ENCODE measurements at regions not wholly inside any gene's neighbourhood (a gene's known extent, or its start where the extent isn't known, plus 50 kb on each side); places are given as distances from the start of the nearest gene placed in this dataset.

DNA sequence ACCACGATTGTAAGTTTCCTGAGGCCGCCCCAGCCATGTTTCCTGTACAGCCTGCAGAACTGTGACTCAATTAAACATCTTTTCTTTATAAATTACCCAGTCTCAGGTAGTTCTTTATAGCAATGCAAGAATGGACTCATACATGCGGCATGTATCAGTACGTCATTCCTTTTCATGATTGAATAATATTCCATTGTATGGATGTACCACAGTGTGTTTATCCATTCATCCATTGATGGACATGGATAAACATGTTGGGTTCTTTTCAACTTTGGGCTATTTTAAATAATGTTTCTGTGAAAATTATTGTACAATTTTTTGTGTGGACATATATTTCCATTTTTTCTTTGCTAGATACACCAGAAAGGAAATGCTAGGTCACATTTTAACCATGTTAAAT is 99.2 kb upstream of the IGSF1 start:
- no peak for TF ChIP-seq EZH2phosphoT487 (IDR thresholded peaks at IDR 0.05)
- no peak for TF ChIP-seq EZH2 (IDR thresholded peaks at IDR 0.05)
- TF ChIP-seq, protein P1, sequence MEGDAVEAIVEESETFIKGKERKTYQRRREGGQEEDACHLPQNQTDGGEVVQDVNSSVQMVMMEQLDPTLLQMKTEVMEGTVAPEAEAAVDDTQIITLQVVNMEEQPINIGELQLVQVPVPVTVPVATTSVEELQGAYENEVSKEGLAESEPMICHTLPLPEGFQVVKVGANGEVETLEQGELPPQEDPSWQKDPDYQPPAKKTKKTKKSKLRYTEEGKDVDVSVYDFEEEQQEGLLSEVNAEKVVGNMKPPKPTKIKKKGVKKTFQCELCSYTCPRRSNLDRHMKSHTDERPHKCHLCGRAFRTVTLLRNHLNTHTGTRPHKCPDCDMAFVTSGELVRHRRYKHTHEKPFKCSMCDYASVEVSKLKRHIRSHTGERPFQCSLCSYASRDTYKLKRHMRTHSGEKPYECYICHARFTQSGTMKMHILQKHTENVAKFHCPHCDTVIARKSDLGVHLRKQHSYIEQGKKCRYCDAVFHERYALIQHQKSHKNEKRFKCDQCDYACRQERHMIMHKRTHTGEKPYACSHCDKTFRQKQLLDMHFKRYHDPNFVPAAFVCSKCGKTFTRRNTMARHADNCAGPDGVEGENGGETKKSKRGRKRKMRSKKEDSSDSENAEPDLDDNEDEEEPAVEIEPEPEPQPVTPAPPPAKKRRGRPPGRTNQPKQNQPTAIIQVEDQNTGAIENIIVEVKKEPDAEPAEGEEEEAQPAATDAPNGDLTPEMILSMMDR (IDR thresholded peaks at IDR 0.05) = no peak
- Histone ChIP-seq H4K20me1 (ENCODE audit: low read depth) (no peaks in the 10 kb centered on the region), H3K9me3 (ENCODE audit: low read depth) (peaks cover 25% of the 10 kb centered on the region), H3K27ac (no peak overlapping the region), H3K9ac (no peak overlapping the region), H3F3A (ENCODE audit: low read depth) (no peaks in the 10 kb centered on the region), H2AFZ (replicated peaks) (no peak overlapping the region), H3K36me3 (no peaks in the 10 kb centered on the region), H3K27me3 (no peaks in the 10 kb centered on the region), H3K4me1 (no peaks in the 10 kb centered on the region), H3K79me2 (ENCODE audit: low read depth) (no peaks in the 10 kb centered on the region), H3K4me3 (no peak overlapping the region), H3K4me2 (no peak overlapping the region)
- no peak overlapping the region for H3K27ac Mint-ChIP-seq
- H3K4me1 Mint-ChIP-seq = peaks cover 3% of the 10 kb centered on the region
- DNase-seq (ENCODE audit: low spot score) = no peak
- H3K9me3 Mint-ChIP-seq = peaks cover 16% of the 10 kb centered on the region
- H3K36me3 Mint-ChIP-seq = peaks cover 7% of the 10 kb centered on the region
- H3K27me3 Mint-ChIP-seq (ENCODE audit: insufficient read depth, low read depth) = peaks cover 4% of the 10 kb centered on the region
- no peak overlapping the region for H3K4me3 Mint-ChIP-seq

DNA sequence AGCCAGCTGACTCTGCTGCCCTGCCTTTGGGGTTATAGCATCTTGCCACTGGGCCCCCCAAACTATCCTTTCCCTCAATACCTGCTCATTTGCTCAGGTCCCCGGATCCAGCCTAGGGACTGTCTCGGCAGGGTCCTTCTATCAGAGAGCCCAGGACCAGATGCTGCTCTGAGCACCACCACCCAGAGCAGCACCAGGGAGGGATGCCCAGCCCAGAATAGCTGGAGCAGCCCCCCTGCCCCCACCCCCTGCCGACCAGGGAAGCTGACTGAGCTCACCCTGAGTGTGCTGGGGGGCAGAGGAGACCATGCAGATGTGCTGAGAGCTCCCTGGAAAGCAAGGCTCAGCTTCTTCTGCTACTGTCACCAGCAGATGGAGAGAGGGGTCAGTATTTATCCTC is 103.6 kb upstream of the IGSF1 start:
- H3K27ac Mint-ChIP-seq = no peak overlapping the region
- H3K27me3 ChIP-seq = no peaks in the 10 kb centered on the region
- H4K20me1 ChIP-seq (ENCODE audit: low read depth) = no peaks in the 10 kb centered on the region
- no peak overlapping the region for H2AFZ ChIP-seq (replicated peaks)
- no peak for DNase-seq (ENCODE audit: low spot score)
- no peaks in the 10 kb centered on the region for H3K4me1 ChIP-seq
- H3K4me1 Mint-ChIP-seq = no peaks in the 10 kb centered on the region
- H3K9me3 Mint-ChIP-seq = peaks cover 14% of the 10 kb centered on the region
- H3K27ac ChIP-seq = no peak overlapping the region
- no peak overlapping the region for H3K4me3 Mint-ChIP-seq
- H3F3A ChIP-seq (ENCODE audit: low read depth) = no peaks in the 10 kb centered on the region
- no peak overlapping the region for H3K4me3 ChIP-seq
- peaks cover 4% of the 10 kb centered on the region for H3K27me3 Mint-ChIP-seq (ENCODE audit: insufficient read depth, low read depth)
- peaks cover 7% of the 10 kb centered on the region for H3K9me3 ChIP-seq (ENCODE audit: low read depth)
- H3K9ac ChIP-seq = no peak overlapping the region
- H3K36me3 ChIP-seq = no peaks in the 10 kb centered on the region
- peaks cover 7% of the 10 kb centered on the region for H3K36me3 Mint-ChIP-seq
- TF ChIP-seq EZH2 (IDR thresholded peaks at IDR 0.05) (no peak), EZH2phosphoT487 (IDR thresholded peaks at IDR 0.05) (no peak)
- TF ChIP-seq, protein P1 (IDR thresholded peaks at IDR 0.05) = no peak
- H3K4me2 ChIP-seq = no peak overlapping the region
- no peaks in the 10 kb centered on the region for H3K79me2 ChIP-seq (ENCODE audit: low read depth)

DNA sequence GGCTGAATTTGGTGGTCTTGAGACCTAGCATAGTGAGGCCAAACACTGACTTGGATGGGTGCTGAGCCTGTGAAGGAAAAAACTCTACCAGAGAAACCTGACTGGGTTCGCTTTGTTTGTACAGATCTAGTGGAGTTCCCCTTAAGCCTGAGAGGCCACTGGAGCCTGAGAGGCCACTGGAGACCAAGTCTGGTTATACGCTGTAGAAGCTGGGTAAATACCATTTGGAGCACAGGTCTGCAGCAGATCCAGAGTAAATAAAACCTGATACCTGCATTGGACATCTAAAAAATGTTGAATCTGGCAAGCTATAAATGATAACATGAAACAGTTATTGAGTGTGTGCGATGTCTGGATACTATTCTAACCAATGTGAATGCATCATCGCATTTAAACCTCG is 104.3 kb upstream of the IGSF1 start:
- no peak overlapping the region for H3K4me3 Mint-ChIP-seq
- no peak overlapping the region for H3K4me3 ChIP-seq
- TF ChIP-seq EZH2 (IDR thresholded peaks at IDR 0.05) (no peak), EZH2phosphoT487 (IDR thresholded peaks at IDR 0.05) (no peak)
- TF ChIP-seq, protein P1 (IDR thresholded peaks at IDR 0.05) = no peak

More for the DNA sequence above, 104.3 kb upstream of the IGSF1 start:
- no peak for DNase-seq (ENCODE audit: low spot score)
- Mint-ChIP-seq H3K27me3 (ENCODE audit: insufficient read depth, low read depth) (no peaks in the 10 kb centered on the region), H3K36me3 (no peaks in the 10 kb centered on the region), H3K27ac (no peak overlapping the region), H3K4me1 (no peaks in the 10 kb centered on the region), H3K9me3 (peaks cover 6% of the 10 kb centered on the region)
- H3K79me2 ChIP-seq (ENCODE audit: low read depth) = no peaks in the 10 kb centered on the region
- no peak overlapping the region for H3K27ac ChIP-seq
- H3K9ac ChIP-seq = no peak overlapping the region
- H2AFZ ChIP-seq (replicated peaks) = no peak overlapping the region
- H3F3A ChIP-seq (ENCODE audit: low read depth) = no peaks in the 10 kb centered on the region
- H3K4me1 ChIP-seq = no peaks in the 10 kb centered on the region
- peaks cover under 1% of the 10 kb centered on the region for H3K9me3 ChIP-seq (ENCODE audit: low read depth)
- H4K20me1 ChIP-seq (ENCODE audit: low read depth) = no peaks in the 10 kb centered on the region
- H3K36me3 ChIP-seq = no peaks in the 10 kb centered on the region
- H3K4me2 ChIP-seq = no peak overlapping the region
- H3K27me3 ChIP-seq = no peaks in the 10 kb centered on the region

All from neural progenitor cell (in vitro differentiated cells).